ENCODE measurements at regions not wholly inside any gene's neighbourhood (a gene's known extent, or its start where the extent isn't known, plus 50 kb on each side); places are given as distances from the start of the nearest gene placed in this dataset.

- intact Hi-C loops (cut with DNase I, micrococcal nuclease): loop anchor here in 1 of 2 experiments (10.0 kb wide), 2 partner anchors 114 to 314 kb away; partner anchors contain the start of gene NCOR2
- POLR2A ChIA-PET: interaction anchor here (1.2 kb wide), 1 partner anchor 115 kb away, joined by 4 read pairs; no protein-coding TSS in a partner anchor
- no peak for DNase-seq
These were observed 116.4 kb downstream of the NCOR2 start for GRCh38 chr12:124451016-124451415.

DNA sequence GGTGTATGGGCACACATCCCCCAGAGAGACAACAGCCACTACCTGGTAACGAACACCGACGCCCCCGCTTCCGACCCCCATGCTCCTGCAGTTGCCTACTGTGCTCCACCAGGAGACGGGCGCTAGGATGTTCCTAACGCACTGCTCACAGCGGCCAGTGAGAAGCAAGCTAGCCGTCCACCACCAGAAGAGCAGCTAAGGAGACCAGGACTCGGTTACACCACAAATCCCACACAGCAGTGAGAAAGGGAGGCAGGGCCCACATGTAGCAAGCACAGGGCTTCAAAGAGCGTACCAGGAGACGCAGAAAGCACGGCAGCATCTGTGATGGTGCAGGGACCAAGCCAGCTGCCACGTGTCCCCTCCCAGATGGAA is 117.0 kb downstream of the NCOR2 start:
- POLR2A ChIA-PET: interaction anchor here (1.2 kb wide), 1 partner anchor 116 kb away, joined by 4 read pairs; no protein-coding TSS in a partner anchor
- Mint-ChIP-seq H3K4me3 (no peak overlapping the region), H3K9me3 (no peaks in the 10 kb centered on the region), H3K4me1 (ENCODE audit: low read depth) (peaks cover 45% of the 10 kb centered on the region), H3K27ac (peak overlapping the region; percentile 33), H3K27me3 (no peaks in the 10 kb centered on the region), H3K36me3 (ENCODE audit: low read depth) (peaks cover 36% of the 10 kb centered on the region)
- Histone ChIP-seq H3K27ac (ENCODE audit: low read depth in 1 of 2, low read length in 2 of 2) (no peak overlapping the region), H3K27me3 (ENCODE audit: control insufficient read depth in 1 of 2, insufficient read depth in 2 of 2, low read length in 2 of 2) (no peaks in the 10 kb centered on the region), H3K36me3 (ENCODE audit: insufficient read depth, low read length) (peaks cover 41% of the 10 kb centered on the region), H3K4me1 (ENCODE audit: insufficient read depth, low read length) (peaks cover 61% of the 10 kb centered on the region), H3K4me3 (ENCODE audit: low read length) (no peak overlapping the region), H3K9me3 (ENCODE audit: control insufficient read depth in 1 of 2, insufficient read depth in 1 of 2, low read length in 2 of 2) (no peaks in the 10 kb centered on the region)
- ATAC-seq (ENCODE audit: poor library complexity): no peak
- TF ChIP-seq CTCF (IDR thresholded peaks at IDR 0.05): no peak
- intact Hi-C loops (cut with DNase I, micrococcal nuclease): loop anchor here in 1 of 2 experiments (10.0 kb wide), 2 partner anchors 114 to 314 kb away; partner anchors contain the start of gene NCOR2
- no peak for DNase-seq
- CTCF ChIA-PET: interaction anchor here (2.0 kb wide), 1 partner anchor 16 kb away, joined by 5 read pairs; no protein-coding TSS in a partner anchor

More at GRCh38 chr12:124451016-124451415, 116.4 kb downstream of the NCOR2 start:
- Mint-ChIP-seq H3K36me3 (ENCODE audit: low read depth) (peaks cover 32% of the 10 kb centered on the region), H3K27me3 (no peaks in the 10 kb centered on the region), H3K4me3 (no peak overlapping the region), H3K9me3 (no peaks in the 10 kb centered on the region), H3K27ac (peak overlapping the region; percentile 58), H3K4me1 (ENCODE audit: low read depth) (peaks cover 50% of the 10 kb centered on the region)
- no peak for TF ChIP-seq CTCF (IDR thresholded peaks at IDR 0.05)
- Histone ChIP-seq H3K27ac (ENCODE audit: low read depth in 1 of 2, low read length in 2 of 2) (no peak overlapping the region), H3K4me3 (ENCODE audit: low read length) (no peak overlapping the region), H3K9me3 (ENCODE audit: control insufficient read depth in 1 of 2, insufficient read depth in 1 of 2, low read length in 2 of 2) (no peaks in the 10 kb centered on the region), H3K36me3 (ENCODE audit: insufficient read depth, low read length) (peaks cover 36% of the 10 kb centered on the region), H3K27me3 (ENCODE audit: control insufficient read depth in 1 of 2, insufficient read depth in 2 of 2, low read length in 2 of 2) (no peaks in the 10 kb centered on the region), H3K4me1 (ENCODE audit: insufficient read depth, low read length) (peaks cover 67% of the 10 kb centered on the region)
- CTCF ChIA-PET: interaction anchor here (2.0 kb wide), 1 partner anchor 15 kb away, joined by 5 read pairs; no protein-coding TSS in a partner anchor
- no peak for ATAC-seq (ENCODE audit: poor library complexity)

DNA sequence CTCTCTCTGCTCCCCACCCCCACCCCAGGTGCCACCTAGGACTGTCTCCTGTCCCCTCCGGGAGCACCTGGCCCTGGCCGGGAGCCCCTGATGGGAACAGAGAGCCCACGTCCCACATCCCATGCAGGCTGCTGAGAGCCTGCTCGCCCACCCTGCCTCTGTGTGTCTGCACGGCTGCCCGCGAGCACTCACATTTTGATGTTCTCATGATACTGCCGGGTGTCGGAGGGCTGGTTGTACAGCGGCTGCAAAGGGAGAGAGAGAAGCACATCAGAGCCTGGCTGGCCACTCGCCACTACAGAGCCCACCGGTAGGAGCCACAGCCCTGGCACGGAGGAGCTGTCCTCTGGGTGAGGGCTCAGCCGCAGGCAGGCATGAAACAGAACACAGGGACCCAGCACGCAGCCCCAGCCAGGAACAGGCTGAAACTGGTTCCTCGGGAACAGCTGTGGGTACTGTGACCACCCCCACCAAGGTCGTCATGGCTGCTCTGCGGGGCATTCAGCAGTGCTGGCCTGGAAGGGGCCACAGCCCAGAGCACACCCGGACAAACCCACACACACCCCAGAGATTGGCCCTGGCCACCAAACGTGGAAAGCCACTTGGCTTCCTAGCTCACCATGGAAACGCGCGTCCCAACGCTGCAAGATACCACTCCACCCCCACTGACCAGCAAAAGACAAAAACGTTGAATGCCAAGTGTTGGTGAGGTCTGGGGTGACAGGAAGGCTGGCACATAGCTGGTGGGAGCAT is 117.6 kb downstream of the NCOR2 start:
- DNase-seq (no peak), ATAC-seq (ENCODE audit: poor library complexity) (no peak)
- POLR2A ChIA-PET: interaction anchor here (1.2 kb wide), 1 partner anchor 117 kb away, joined by 4 read pairs; no protein-coding TSS in a partner anchor
- Histone ChIP-seq H3K4me1 (ENCODE audit: insufficient read depth, low read length) (peaks cover 55% of the 10 kb centered on the region), H3K27ac (ENCODE audit: low read depth in 1 of 2, low read length in 2 of 2) (no peak overlapping the region), H3K36me3 (ENCODE audit: insufficient read depth, low read length) (peaks cover 47% of the 10 kb centered on the region), H3K4me3 (ENCODE audit: low read length) (no peak overlapping the region), H3K9me3 (ENCODE audit: control insufficient read depth in 1 of 2, insufficient read depth in 1 of 2, low read length in 2 of 2) (no peaks in the 10 kb centered on the region), H3K27me3 (ENCODE audit: control insufficient read depth in 1 of 2, insufficient read depth in 2 of 2, low read length in 2 of 2) (no peaks in the 10 kb centered on the region)
- TF ChIP-seq CTCF (IDR thresholded peaks at IDR 0.05): no peak
- Mint-ChIP-seq H3K27ac (no peak overlapping the region), H3K9me3 (no peaks in the 10 kb centered on the region), H3K4me1 (ENCODE audit: low read depth) (peaks cover 41% of the 10 kb centered on the region), H3K27me3 (no peaks in the 10 kb centered on the region), H3K4me3 (no peak overlapping the region), H3K36me3 (ENCODE audit: low read depth) (peaks cover 37% of the 10 kb centered on the region)
- intact Hi-C loops (cut with DNase I, micrococcal nuclease): loop anchor here in 1 of 2 experiments (10.0 kb wide), 2 partner anchors 115 to 315 kb away; partner anchors contain the start of gene NCOR2
- CTCF ChIA-PET: interaction anchor here (2.0 kb wide), 1 partner anchor 16 kb away, joined by 5 read pairs; no protein-coding TSS in a partner anchor

Measured in CD4-positive, alpha-beta T cell (primary cell).